GM12864 (cell line): ENCODE measurements at regions not wholly inside any gene's neighbourhood (a gene's known extent, or its start where the extent isn't known, plus 50 kb on each side); places are given as distances from the start of the nearest gene placed in this dataset.
"Not testable (repeated sequence)": the region's sequence is repeated elsewhere in the genome, so short reads cannot be mapped to it uniquely, and the experiment has no call there.

Experiments used
- DNase-seq: peaks from one replicate; pipeline ENCODE4 v3.0.0-alpha.2; 2011; ENCODE audit warnings: low read depth
- H3K4me3 ChIP-seq: 2 replicates; pipeline ENCODE4 v1.5.1; 2011; ENCODE audit warnings: mild to moderate bottlenecking, low read depth, low read length, control low read depth
- TF ChIP-seq, protein P1 (sequence below): IDR thresholded peaks from 2 replicates; pipeline ENCODE4 v1.5.1; 2011; ENCODE audit warnings: low read depth, mild to moderate bottlenecking, moderate library complexity, low read length, control low read depth, inconsistent platforms; ENCODE audit errors: missing control alignments

DNA sequence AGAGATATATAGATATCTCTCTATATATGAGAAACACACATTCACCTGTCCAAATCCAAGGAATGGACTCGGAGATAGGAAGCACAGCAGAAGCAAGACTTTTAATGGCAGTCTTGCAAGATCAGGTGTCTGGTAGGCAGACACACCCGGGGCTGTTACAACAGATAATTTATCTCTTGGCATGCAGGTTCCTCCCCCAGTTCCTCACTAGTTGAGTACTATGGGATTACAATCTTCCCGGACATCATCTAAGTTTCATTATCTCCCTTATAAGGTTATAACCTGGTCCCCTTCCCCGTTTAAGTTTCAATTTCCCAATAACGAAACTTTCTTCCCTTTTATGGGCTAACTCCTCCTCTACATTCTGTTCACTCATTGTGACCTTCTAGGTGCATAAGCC, 399.3 kb downstream of the PPP1R3A start:
- H3K4me3 ChIP-seq, result no peak overlapping the region
- DNase-seq, result no peak
- TF ChIP-seq, protein P1, sequence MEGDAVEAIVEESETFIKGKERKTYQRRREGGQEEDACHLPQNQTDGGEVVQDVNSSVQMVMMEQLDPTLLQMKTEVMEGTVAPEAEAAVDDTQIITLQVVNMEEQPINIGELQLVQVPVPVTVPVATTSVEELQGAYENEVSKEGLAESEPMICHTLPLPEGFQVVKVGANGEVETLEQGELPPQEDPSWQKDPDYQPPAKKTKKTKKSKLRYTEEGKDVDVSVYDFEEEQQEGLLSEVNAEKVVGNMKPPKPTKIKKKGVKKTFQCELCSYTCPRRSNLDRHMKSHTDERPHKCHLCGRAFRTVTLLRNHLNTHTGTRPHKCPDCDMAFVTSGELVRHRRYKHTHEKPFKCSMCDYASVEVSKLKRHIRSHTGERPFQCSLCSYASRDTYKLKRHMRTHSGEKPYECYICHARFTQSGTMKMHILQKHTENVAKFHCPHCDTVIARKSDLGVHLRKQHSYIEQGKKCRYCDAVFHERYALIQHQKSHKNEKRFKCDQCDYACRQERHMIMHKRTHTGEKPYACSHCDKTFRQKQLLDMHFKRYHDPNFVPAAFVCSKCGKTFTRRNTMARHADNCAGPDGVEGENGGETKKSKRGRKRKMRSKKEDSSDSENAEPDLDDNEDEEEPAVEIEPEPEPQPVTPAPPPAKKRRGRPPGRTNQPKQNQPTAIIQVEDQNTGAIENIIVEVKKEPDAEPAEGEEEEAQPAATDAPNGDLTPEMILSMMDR, result no peak

DNA sequence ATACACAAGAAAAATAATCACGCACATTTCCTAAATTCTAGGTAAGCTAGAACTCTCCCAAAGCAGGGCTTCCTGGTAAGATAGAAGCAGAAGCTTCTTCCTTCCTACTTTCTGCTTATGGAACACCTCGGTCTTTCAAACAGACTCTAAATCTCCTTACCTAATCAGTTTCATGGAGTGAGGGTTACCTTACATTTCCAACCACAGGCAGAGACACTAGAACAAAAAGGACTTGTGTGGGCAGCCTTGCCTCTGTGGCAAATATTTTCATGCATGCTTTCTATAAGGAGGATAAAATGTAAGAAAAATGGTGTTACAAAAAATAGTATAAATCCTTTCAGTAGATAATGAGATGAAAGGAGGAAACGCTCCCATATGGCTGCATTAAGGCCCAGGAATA, 386.3 kb upstream of the SMIM30 start:
- H3K4me3 ChIP-seq, result no peak overlapping the region
- no peak for DNase-seq
- TF ChIP-seq, protein P1, result no peak

DNA sequence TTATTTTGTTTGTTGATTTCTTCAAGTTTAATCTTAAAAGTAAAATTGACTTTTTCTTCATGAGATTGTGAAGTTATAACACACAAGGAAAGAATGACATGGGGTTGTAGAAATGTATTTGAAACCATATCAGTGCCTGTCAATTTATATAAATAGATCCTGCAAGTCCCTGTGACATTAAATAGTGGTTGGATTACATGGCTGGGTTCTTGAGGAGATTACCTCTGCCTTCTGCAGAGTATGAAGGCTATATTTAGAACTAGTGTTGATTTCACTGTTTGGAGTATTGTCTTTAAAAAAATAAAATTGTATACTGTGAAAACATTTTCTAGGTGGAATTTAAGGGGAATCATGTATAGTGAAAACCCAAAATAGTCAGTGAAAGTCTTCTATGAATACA, 385.8 kb upstream of the SMIM30 start:
- TF ChIP-seq, protein P1, result no peak
- no peak for DNase-seq
- H3K4me3 ChIP-seq, result no peak overlapping the region

DNA sequence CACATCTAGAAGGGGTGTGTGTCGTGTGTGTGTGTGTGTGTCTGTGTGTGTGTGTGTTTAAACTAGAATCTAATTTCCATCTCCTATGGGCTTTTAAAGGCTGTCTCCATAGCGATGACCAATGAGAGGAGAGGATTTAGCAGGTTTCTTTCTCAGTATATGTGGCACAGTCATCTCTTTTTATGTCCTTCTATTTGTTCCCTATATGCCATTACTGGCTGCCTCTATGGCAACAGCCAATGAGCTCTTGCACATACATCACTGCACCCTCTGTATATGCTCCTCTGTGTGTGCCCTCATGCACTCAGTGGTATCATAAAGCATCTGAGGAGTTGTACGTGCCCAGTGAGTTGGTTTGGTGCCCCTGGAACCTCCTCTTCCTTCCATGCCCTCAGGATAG, 378.2 kb upstream of the SMIM30 start:
- not testable (repeated sequence) for DNase-seq, H3K4me3 ChIP-seq

DNA sequence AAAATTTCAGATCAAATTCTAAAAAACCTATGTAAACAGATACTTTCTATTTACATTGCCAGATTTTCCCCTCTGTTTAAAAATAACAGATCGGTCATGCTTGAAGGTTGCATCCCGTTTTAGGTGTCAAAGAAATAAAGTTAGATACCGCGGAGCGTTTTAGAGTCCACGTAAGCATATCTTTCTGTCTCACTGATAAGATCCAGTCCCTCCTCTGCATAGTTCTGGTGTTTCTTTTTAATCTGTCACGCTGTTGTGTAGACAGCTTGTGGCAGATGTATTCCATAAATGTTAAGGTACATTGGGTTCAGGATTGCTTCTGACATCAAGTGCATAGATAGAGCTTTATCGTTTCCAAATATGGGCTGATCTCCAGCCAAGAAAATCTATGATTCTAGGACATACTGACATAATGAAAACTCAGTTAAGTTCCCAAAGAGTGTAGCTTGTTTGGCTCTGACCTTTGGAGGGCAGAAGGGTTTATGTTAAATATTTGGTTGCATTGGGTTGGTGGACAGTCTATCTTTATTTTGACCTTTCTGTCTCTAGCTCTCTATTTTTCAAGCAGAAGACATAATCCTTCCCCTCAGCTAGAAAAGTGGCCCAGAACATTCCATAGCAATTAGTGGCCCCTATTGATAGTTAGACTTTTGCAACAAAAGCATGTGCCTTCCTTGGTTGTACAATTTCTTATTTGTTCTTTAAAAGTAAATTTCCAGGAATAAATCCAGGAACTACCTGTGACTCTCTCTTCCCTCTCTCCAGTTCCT, 376.6 kb upstream of the SMIM30 start:
- not testable (repeated sequence) for DNase-seq, H3K4me3 ChIP-seq

DNA sequence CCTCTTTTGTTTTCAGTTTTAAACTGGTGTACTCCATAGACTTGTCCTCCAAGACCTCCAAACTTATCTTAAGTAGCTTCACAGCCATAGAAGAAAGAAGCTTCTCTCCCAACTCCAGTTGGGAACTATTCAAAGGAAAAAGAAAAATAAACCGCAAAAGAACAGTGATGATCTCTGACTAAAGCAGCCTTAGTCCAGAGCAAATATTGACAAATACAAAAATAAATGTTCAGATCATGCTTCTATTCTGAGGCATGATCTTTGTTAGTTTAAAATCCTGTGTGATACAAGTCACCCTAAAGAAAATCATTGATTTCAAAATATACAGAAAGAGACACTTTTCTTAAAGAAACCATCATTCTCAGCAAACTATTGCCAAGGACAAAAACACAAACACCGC, 373.0 kb upstream of the SMIM30 start:
- TF ChIP-seq, protein P1, result no peak

DNA sequence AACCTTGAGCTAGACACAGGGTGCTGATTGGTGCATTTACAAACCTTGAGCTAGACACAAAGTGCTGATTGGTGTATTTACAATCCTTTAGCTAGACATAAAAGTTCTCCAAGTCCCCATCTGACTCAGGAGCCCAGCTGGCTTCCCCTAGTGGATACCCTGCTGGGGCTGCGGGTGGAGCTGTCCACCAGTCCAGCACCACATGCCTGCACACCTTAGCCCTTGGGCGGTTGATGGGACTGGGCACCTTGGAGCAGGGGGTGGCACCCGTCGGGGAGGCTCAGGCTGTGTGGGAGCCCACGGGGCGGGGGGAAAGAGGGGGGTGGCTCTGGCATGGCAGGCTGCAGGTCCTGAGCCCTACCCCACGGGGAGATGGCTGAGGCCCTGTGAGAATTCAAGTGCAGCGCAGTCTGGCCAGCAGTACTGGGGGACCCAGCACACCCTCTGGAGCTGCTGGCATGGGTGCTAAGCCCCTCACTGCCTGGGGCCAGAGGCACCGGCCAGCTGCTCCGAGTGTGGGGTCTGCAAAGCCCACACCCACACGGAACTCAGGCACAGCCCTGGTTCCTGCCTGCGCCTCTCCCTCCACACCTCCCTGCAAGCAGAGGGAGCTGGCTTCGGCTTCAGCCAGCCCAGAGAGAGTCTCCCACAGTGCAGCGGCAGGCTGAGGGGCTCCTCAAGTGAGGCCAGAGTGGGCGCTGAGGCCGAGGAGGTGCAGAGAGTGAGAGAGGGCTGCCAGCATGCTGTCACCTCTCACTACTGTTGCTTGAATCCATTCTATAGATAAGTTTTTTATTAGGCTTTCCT, 369.8 kb upstream of the SMIM30 start:
- H3K4me3 ChIP-seq, result no peak overlapping the region
- TF ChIP-seq, protein P1, result no peak
- no peak for DNase-seq

More for the DNA sequence above, 373.0 kb upstream of the SMIM30 start:
- H3K4me3 ChIP-seq, result no peak overlapping the region
- DNase-seq, result no peak

DNA sequence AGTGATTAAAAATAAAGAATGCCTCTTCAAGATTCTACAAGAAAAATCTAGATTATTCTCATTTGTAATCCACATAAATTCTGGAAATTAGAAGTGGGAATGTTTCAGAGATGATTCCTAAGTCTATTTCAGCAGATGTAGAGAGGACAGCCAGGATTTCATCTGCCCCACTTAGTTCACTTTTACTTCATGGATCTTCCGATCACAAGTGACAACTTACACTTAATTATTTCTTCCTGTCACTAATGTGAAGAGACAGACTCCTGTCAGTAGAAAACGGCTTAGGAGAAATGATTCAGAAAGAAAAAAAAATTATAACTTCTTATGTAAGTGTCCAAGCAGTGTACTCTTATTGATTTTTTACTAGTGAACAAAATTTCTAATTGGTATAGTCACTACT, 368.2 kb upstream of the SMIM30 start:
- TF ChIP-seq, protein P1, result no peak
- no peak overlapping the region for H3K4me3 ChIP-seq
- no peak for DNase-seq
